H1 (cell line): ENCODE measurements at regions not wholly inside any gene's neighbourhood (a gene's known extent, or its start where the extent isn't known, plus 50 kb on each side); places are given as distances from the start of the nearest gene placed in this dataset.

Experiments
- CTCF ChIA-PET: fragments of 300-600 bp; sonication (Branson Sonifier 250); formaldehyde crosslinking; loops from one replicate; lab custom pipeline; 2021; ENCODE audit not compliant: partially characterized antibody; lab: Charles Lee
- POLR2A ChIA-PET: fragments of 300-600 bp; sonication (Branson Sonifier 250); formaldehyde crosslinking; loops from one replicate; lab custom pipeline; 2021; ENCODE audit warnings: inconsistent platforms; ENCODE audit not compliant: partially characterized antibody; lab: Charles Lee
- DNase-seq, 2 experiments: peaks; one replicate each; pipeline versions ENCODE4 v3.0.0 to v3.0.0-alpha.2; 2010 to 2022; ENCODE audit warnings: low spot score in 2 of 2, low read depth in 1 of 2, mixed read lengths in 1 of 2
- FAIRE-seq: peaks from 2 replicates; lab custom pipeline; 2011; peaks lifted over from hg19 to GRCh38; lab: Jason Lieb, UNC
- H2AFZ ChIP-seq: 2 replicates; pipeline ENCODE4 v1.8.1; 2012; ENCODE audit warnings: low read length, inconsistent platforms
- H2AK5ac ChIP-seq: 2 replicates; pipeline ENCODE4 v1.6.1; 2013; ENCODE audit warnings: low read depth, low read length
- H2BK120ac ChIP-seq: replicated peaks from 2 replicates; pipeline ENCODE3; 2013; ENCODE audit warnings: low read depth, low read length, inconsistent platforms
- H2BK12ac ChIP-seq: 2 replicates; pipeline ENCODE4 v1.6.1; 2013; ENCODE audit warnings: low read depth, low read length
- H2BK15ac ChIP-seq: 2 replicates; pipeline ENCODE4 v1.6.1; 2013; ENCODE audit warnings: low read length
- H2BK20ac ChIP-seq: 2 replicates; pipeline ENCODE4 v1.6.1; 2013; ENCODE audit warnings: low read length
- H2BK5ac ChIP-seq: 2 replicates; pipeline ENCODE4 v1.6.1; 2013; ENCODE audit warnings: low read depth, low read length
- H3K14ac ChIP-seq: 2 replicates; pipeline ENCODE4 v1.6.1; 2013; ENCODE audit warnings: inconsistent platforms; ENCODE audit not compliant: insufficient read length
- H3K18ac ChIP-seq: 2 replicates; pipeline ENCODE4 v1.6.1; 2013; ENCODE audit warnings: low read length; ENCODE audit errors: extremely low read depth
- H3K23ac ChIP-seq: 2 replicates; pipeline ENCODE4 v1.6.1; 2013; ENCODE audit warnings: inconsistent platforms; ENCODE audit not compliant: insufficient read length
- H3K23me2 ChIP-seq: 2 replicates; pipeline ENCODE4 v1.6.1; 2013; ENCODE audit warnings: low read depth, low read length
- H3K27ac ChIP-seq: 2 replicates; pipeline ENCODE4 v1.6.1; 2011; ENCODE audit warnings: low read depth, low read length, inconsistent platforms
- H3K27me3 ChIP-seq, 4 experiments: replicated peaks in 1 of 4; 1 replicate in 1 of 4; 2 replicates in 3 of 4; pipeline versions ENCODE4 v1.6.1 to v1.8.1; 2011 to 2013; ENCODE audit warnings: low read length in 3 of 4, mild to moderate bottlenecking in 3 of 4, inconsistent platforms in 2 of 4, mixed read lengths in 2 of 4, moderate library complexity in 1 of 4; ENCODE audit not compliant: control insufficient read depth in 3 of 4, insufficient read depth in 3 of 4; ENCODE audit errors: extremely low read depth in 1 of 4
- H3K36me3 ChIP-seq, 4 experiments: 2 replicates each; pipeline versions ENCODE4 v1.6.1 to v1.8.1; 2011 to 2013; ENCODE audit warnings: mild to moderate bottlenecking in 4 of 4, low read length in 3 of 4, moderate library complexity in 2 of 4, control low read depth in 1 of 4, inconsistent platforms in 1 of 4; ENCODE audit not compliant: insufficient read depth in 4 of 4, control insufficient read depth in 2 of 4
- H3K4ac ChIP-seq: replicated peaks from 2 replicates; pipeline ENCODE3; 2013; ENCODE audit warnings: low read length, low read depth, mixed read lengths, inconsistent platforms; ENCODE audit not compliant: insufficient read length
- H3K4me1 ChIP-seq, 4 experiments: replicated peaks in 1 of 4; 1 replicate in 1 of 4; 2 replicates in 3 of 4; pipeline versions ENCODE4 v1.6.1 to v1.8.1; 2011 to 2013; ENCODE audit warnings: low read length in 3 of 4, inconsistent platforms in 2 of 4, mixed read lengths in 1 of 4; ENCODE audit not compliant: insufficient read depth in 4 of 4, control insufficient read depth in 3 of 4
- H3K4me2 ChIP-seq, 2 experiments: 2 replicates each; pipeline versions ENCODE4 v1.6.1 to v1.8.1; 2011 to 2013; ENCODE audit warnings: low read depth in 2 of 2, low read length in 2 of 2, control low read depth in 1 of 2, inconsistent platforms in 1 of 2, mild to moderate bottlenecking in 1 of 2; ENCODE audit not compliant: insufficient read depth in 1 of 2
- H3K4me3 ChIP-seq, 4 experiments: fragments of 200-600, 300-600 bp in 1 of 4; sonication (generic), shearing (Covaris generic), sonication (Bioruptor Twin) in 1 of 4; 2 replicates each; pipeline versions ENCODE4 v1.5.1 to v1.8.1; 2011 to 2016; ENCODE audit warnings: low read length in 4 of 4, low read depth in 3 of 4, control low read depth in 2 of 4, inconsistent platforms in 2 of 4, mild to moderate bottlenecking in 2 of 4, mixed read lengths in 1 of 4, moderate library complexity in 1 of 4; ENCODE audit not compliant: insufficient read depth in 2 of 4; ENCODE audit errors: extremely low read depth in 1 of 4
- H3K56ac ChIP-seq: replicated peaks from 2 replicates; pipeline ENCODE3; 2013; ENCODE audit warnings: low read depth, mild to moderate bottlenecking, mixed read lengths, low read length, inconsistent platforms; ENCODE audit not compliant: insufficient read length
- H3K79me1 ChIP-seq: 2 replicates; pipeline ENCODE4 v1.6.1; 2013; ENCODE audit warnings: low read depth, low read length, control low read depth
- H3K79me2 ChIP-seq, 2 experiments: 2 replicates each; pipeline versions ENCODE4 v1.6.1 to v1.8.1; 2012 to 2013; ENCODE audit warnings: low read length in 2 of 2, mild to moderate bottlenecking in 2 of 2, inconsistent platforms in 1 of 2; ENCODE audit not compliant: insufficient read depth in 2 of 2, control insufficient read depth in 1 of 2
- H3K9ac ChIP-seq, 4 experiments: replicated peaks in 1 of 4; 1 replicate in 1 of 4; 2 replicates in 3 of 4; pipeline versions ENCODE4 v1.6.1 to v1.8.1; 2011 to 2013; ENCODE audit warnings: low read depth in 3 of 4, low read length in 3 of 4, control low read depth in 2 of 4, mild to moderate bottlenecking in 2 of 4, moderate library complexity in 2 of 4, inconsistent platforms in 1 of 4; ENCODE audit errors: extremely low read depth in 1 of 4
- H3K9me3 ChIP-seq, 2 experiments: 2 replicates each; pipeline versions ENCODE4 v1.6.1 to v1.8.1; 2012 to 2013; ENCODE audit warnings: mild to moderate bottlenecking in 2 of 2, moderate library complexity in 2 of 2, control low read depth in 1 of 2, inconsistent platforms in 1 of 2, low read depth in 1 of 2, low read length in 1 of 2, mixed read lengths in 1 of 2; ENCODE audit not compliant: insufficient read depth in 2 of 2
- H4K20me1 ChIP-seq, 2 experiments: replicated peaks in 1 of 2; 2 replicates each; pipeline versions ENCODE3 to v1.8.1; 2011 to 2013; ENCODE audit warnings: inconsistent platforms in 2 of 2, low read length in 2 of 2, mild to moderate bottlenecking in 1 of 2; ENCODE audit not compliant: insufficient read depth in 2 of 2, control insufficient read depth in 1 of 2
- H4K5ac ChIP-seq: 2 replicates; pipeline ENCODE4 v1.6.1; 2013; ENCODE audit warnings: low read length, low read depth, mixed read lengths, inconsistent platforms; ENCODE audit not compliant: insufficient read length
- H4K8ac ChIP-seq: 2 replicates; pipeline ENCODE4 v1.8.0; 2013; ENCODE audit warnings: mild to moderate bottlenecking, moderate library complexity, low read length, inconsistent platforms; ENCODE audit not compliant: insufficient read depth; ENCODE audit errors: extremely low read depth
- H4K91ac ChIP-seq: replicated peaks from 2 replicates; pipeline ENCODE3; 2013; ENCODE audit warnings: low read length, mixed read lengths, inconsistent platforms; ENCODE audit not compliant: insufficient read length
- ATF3 ChIP-seq: IDR thresholded peaks from 2 replicates; pipeline ENCODE4 v1.6.1; 2011; ENCODE audit warnings: low read depth, mild to moderate bottlenecking, low read length; ENCODE audit not compliant: insufficient read depth
- BACH1 ChIP-seq: IDR thresholded peaks from 2 replicates; pipeline ENCODE4 v1.6.1; 2012; ENCODE audit warnings: low read length, improper control_type of control experiment
- CTBP2 ChIP-seq: IDR thresholded peaks from 2 replicates; pipeline ENCODE4 v1.7.0; 2011; ENCODE audit warnings: borderline replicate concordance, mild to moderate bottlenecking, moderate library complexity, mixed read lengths, low read length; ENCODE audit not compliant: insufficient read depth, insufficient read length
- HDAC2 ChIP-seq, 2 experiments: fragments of 300-600 bp in 1 of 2; sonication (generic) in 1 of 2; IDR thresholded peaks; 2 replicates each; pipeline ENCODE4 v1.6.1; 2011 to 2012; ENCODE audit warnings: low read depth in 2 of 2, low read length in 2 of 2, mild to moderate bottlenecking in 2 of 2, moderate library complexity in 2 of 2, borderline replicate concordance in 1 of 2, inconsistent platforms in 1 of 2
- JUN ChIP-seq: IDR thresholded peaks from 2 replicates; pipeline ENCODE4 v1.6.1; 2011; ENCODE audit warnings: low read depth, mild to moderate bottlenecking, improper control_type of control experiment, low read length
- JUND ChIP-seq: IDR thresholded peaks from 2 replicates; pipeline ENCODE4 v1.6.1; 2011; ENCODE audit warnings: mild to moderate bottlenecking, improper control_type of control experiment, low read length
- KDM4A ChIP-seq: IDR thresholded peaks from one replicate; pipeline ENCODE4 v1.7.1; 2012; ENCODE audit warnings: low read depth, mild to moderate bottlenecking, moderate library complexity, low read length, inconsistent platforms; ENCODE audit not compliant: severe bottlenecking
- MAX ChIP-seq: IDR thresholded peaks from 2 replicates; pipeline ENCODE4 v1.6.1; 2012; ENCODE audit warnings: inconsistent platforms
- POLR2A ChIP-seq, 2 experiments: IDR thresholded peaks; 1 replicate in 1 of 2; 2 replicates in 1 of 2; pipeline ENCODE4 v1.6.1; 2011; ENCODE audit warnings: low read depth in 2 of 2, low read length in 2 of 2, mild to moderate bottlenecking in 2 of 2; ENCODE audit errors: control extremely low read depth in 1 of 2
- POU5F1 ChIP-seq: IDR thresholded peaks from 2 replicates; pipeline ENCODE4 v1.6.1; 2011; ENCODE audit warnings: low read depth, mild to moderate bottlenecking, low read length, moderate library complexity
- RFX5 ChIP-seq: IDR thresholded peaks from 2 replicates; pipeline ENCODE4 v1.6.1; 2011; ENCODE audit warnings: low read depth, low read length, improper control_type of control experiment, borderline replicate concordance
- SIN3A ChIP-seq, 2 experiments: IDR thresholded peaks in 1 of 2; conservative IDR thresholded peaks in 1 of 2; 2 replicates each; pipeline ENCODE4 v1.6.1; 2011 to 2012; ENCODE audit warnings: low read length in 2 of 2, improper control_type of control experiment in 1 of 2, low read depth in 1 of 2, mild to moderate bottlenecking in 1 of 2
- SIRT6 ChIP-seq: IDR thresholded peaks from one replicate; pipeline ENCODE4 v1.7.1; 2012; ENCODE audit warnings: low read length, inconsistent platforms
- SP2 ChIP-seq: IDR thresholded peaks from 2 replicates; pipeline ENCODE4 v1.6.1; 2012; ENCODE audit warnings: mild to moderate bottlenecking, low read length, inconsistent platforms
- WGBS, 2 experiments: shearing (Covaris generic) in 1 of 2; methylation state at CpG; one replicate each; pipeline versions ENCODE4 v1.1.6 to v1.1.7; 2013 to 2015; ENCODE audit warnings: low lambda C conversion rate in 2 of 2, mixed read lengths in 2 of 2, inconsistent platforms in 1 of 2, low coverage in 1 of 2, missing lambda C conversion rate in 1 of 2; ENCODE audit not compliant: insufficient replicate concordance in 2 of 2, insufficient coverage in 1 of 2, insufficient read length in 1 of 2; ENCODE audit errors: extremely low coverage in 1 of 2, missing lambda C conversion rate in 1 of 2; 5-methylcytosine and 5-hydroxymethylcytosine counted together

- H3K4ac ChIP-seq = no peak overlapping the region
- no peak for FAIRE-seq
- H2AK5ac ChIP-seq = no peak overlapping the region
- H3K27ac ChIP-seq = no peak overlapping the region
- H3K23me2 ChIP-seq = peaks cover 8% of the 10 kb centered on the region; the same call in 1 of the 2 replicates
- H3K27me3 ChIP-seq = no peaks in the 10 kb centered on the region; a peak in 1 of 7 replicates
- H2BK120ac ChIP-seq = no peak overlapping the region
- ChIA-PET CTCF (interaction anchor here (0.6 to 1.4 kb wide), 2 partner anchors 41 to 203 kb away, joined by 3 to 4 read pairs; no protein-coding TSS in a partner anchor), POLR2A (interaction anchor here (0.8 kb wide), 2 partner anchors 34 to 69 kb away, joined by 3 read pairs; no protein-coding TSS in a partner anchor)
- H3K9ac ChIP-seq = no peak overlapping the region
- DNase-seq = no peak
- no peak overlapping the region for H3K18ac ChIP-seq
- H3K79me1 ChIP-seq = no peaks in the 10 kb centered on the region
- H2BK15ac ChIP-seq = no peak overlapping the region
- no peak overlapping the region for H3K23ac ChIP-seq
- H4K8ac ChIP-seq = no peak overlapping the region
- H3K56ac ChIP-seq = no peak overlapping the region
- H3K4me3 ChIP-seq = no peak overlapping the region
- H2AFZ ChIP-seq = no peak overlapping the region
- no peaks in the 10 kb centered on the region for H3K79me2 ChIP-seq
- 0 out of 4 replicates have a peak, but pooled peaks cover 0 to 3% of the 10 kb centered on the region in 2 experiments for H3K9me3 ChIP-seq
- H2BK5ac ChIP-seq = no peak overlapping the region
- no peak overlapping the region for H4K91ac ChIP-seq
- H3K14ac ChIP-seq = no peak overlapping the region
- 80% methylated on average over 9 of the region's 10 CpGs; no CpG with 5 or more reads in 1 of the 2 experiments for WGBS, 2 experiments
- no peak overlapping the region for H3K4me2 ChIP-seq
- peaks cover 0 to 5% (median 0%) of the 10 kb centered on the region in 4 experiments; a peak in 1 of 7 replicates for H3K4me1 ChIP-seq
- H2BK20ac ChIP-seq = no peak overlapping the region
- no peak overlapping the region for H4K5ac ChIP-seq
- no peak overlapping the region for H2BK12ac ChIP-seq
- H4K20me1 ChIP-seq = no peaks in the 10 kb centered on the region
- no peaks in the 10 kb centered on the region for H3K36me3 ChIP-seq
- TF ChIP-seq POU5F1 (no peak), MAX (no peak), CTBP2 (no peak), BACH1 (no peak), ATF3 (no peak), POLR2A (IDR thresholded peaks at IDR 0.05; ENCODE audit: control extremely low read depth in 1 of 2, low read depth in 2 of 2, low read length in 2 of 2) (no peak), KDM4A (no peak), SP2 (no peak), SIN3A (conservative IDR thresholded peaks at IDR 0.05 in 1 of 2, IDR thresholded peaks at IDR 0.05 in 1 of 2; ENCODE audit: low read depth in 1 of 2, low read length in 2 of 2) (no peak), JUN (no peak), JUND (no peak), SIRT6 (no peak), RFX5 (no peak), HDAC2 (IDR thresholded peaks at IDR 0.05; ENCODE audit: borderline replicate concordance in 1 of 2, low read depth in 2 of 2, low read length in 2 of 2) (no peak)
Measured at GRCh38 chr12:109656743-109657142, 56.9 kb upstream of the FAM222A start.
